HG03060 (cell line): ENCODE measurements at regions not wholly inside any gene's neighbourhood (a gene's known extent, or its start where the extent isn't known, plus 50 kb on each side); places are given as distances from the start of the nearest gene placed in this dataset.

Experiments used
- ATAC-seq: cut with Tn5 transposase; IDR thresholded peaks from one replicate; pipeline ENCODE4 v1.9.1; 2021; ENCODE audit warnings: low read depth, moderate number of reproducible peaks; ENCODE audit not compliant: unreplicated experiment

- ATAC-seq = no peak
Measured at GRCh38 chr11:122062763-122063162, 53.3 kb downstream of the BLID start.

- no peak for ATAC-seq
Measured at GRCh38 chr11:122059565-122059964, 56.5 kb downstream of the BLID start.

GRCh38 chr11:122050021-122050690 is 65.9 kb downstream of the BLID start:
- ATAC-seq = no peak

GRCh38 chr11:122048401-122048800 is 67.6 kb downstream of the BLID start:
- ATAC-seq = no peak

GRCh38 chr11:122046846-122047245 is 69.2 kb downstream of the BLID start:
- ATAC-seq = no peak

- no peak for ATAC-seq
Measured at GRCh38 chr11:122046438-122046837, 69.6 kb downstream of the BLID start.

- ATAC-seq = no peak
Measured at GRCh38 chr11:122045181-122045586, 70.8 kb downstream of the BLID start.

- no peak for ATAC-seq
Measured at GRCh38 chr11:122044086-122044485, 71.9 kb downstream of the BLID start.

GRCh38 chr11:122042981-122043380 is 73.0 kb downstream of the BLID start:
- no peak for ATAC-seq

GRCh38 chr11:122040464-122040863 is 75.6 kb downstream of the BLID start:
- no peak for ATAC-seq

GRCh38 chr11:122038543-122038942 is 77.5 kb downstream of the BLID start:
- ATAC-seq = no peak

- no peak for ATAC-seq
Measured at GRCh38 chr11:122037911-122038310, 78.1 kb downstream of the BLID start.

GRCh38 chr11:122036493-122036892 is 79.5 kb downstream of the BLID start:
- ATAC-seq = no peak

GRCh38 chr11:122036018-122036417 is 80.0 kb downstream of the BLID start:
- no peak for ATAC-seq

- ATAC-seq = no peak
Measured at GRCh38 chr11:122033631-122034030, 82.4 kb downstream of the BLID start.

- no peak for ATAC-seq
Measured at GRCh38 chr11:122033193-122033592, 82.8 kb downstream of the BLID start.

GRCh38 chr11:122032317-122032716 is 83.7 kb downstream of the BLID start:
- no peak for ATAC-seq

- ATAC-seq = no peak
Measured at GRCh38 chr11:122031813-122032212, 84.2 kb downstream of the BLID start.

- no peak for ATAC-seq
Measured at GRCh38 chr11:122030286-122030685, 85.7 kb downstream of the BLID start.

GRCh38 chr11:122028545-122028944 is 87.5 kb downstream of the BLID start:
- ATAC-seq = no peak

- no peak for ATAC-seq
Measured at GRCh38 chr11:122028036-122028435, 88.0 kb downstream of the BLID start.

- ATAC-seq = no peak
Measured at GRCh38 chr11:122025757-122026156, 90.3 kb downstream of the BLID start.

GRCh38 chr11:122024278-122024677 is 91.7 kb downstream of the BLID start:
- no peak for ATAC-seq
